Suppressor macrophage treated with lipopolysaccharide for 1 hour (primary cell): ENCODE measurements at regions not wholly inside any gene's neighbourhood (a gene's known extent, or its start where the extent isn't known, plus 50 kb on each side); places are given as distances from the start of the nearest gene placed in this dataset.
"Not testable (repeated sequence)": the region's sequence is repeated elsewhere in the genome, so short reads cannot be mapped to it uniquely, and the experiment has no call there.

Experiments used
- DNase-seq, 3 donors: peaks; one replicate each; pipeline ENCODE4 v3.0.0-alpha.2; 2020 to 2022

DNA sequence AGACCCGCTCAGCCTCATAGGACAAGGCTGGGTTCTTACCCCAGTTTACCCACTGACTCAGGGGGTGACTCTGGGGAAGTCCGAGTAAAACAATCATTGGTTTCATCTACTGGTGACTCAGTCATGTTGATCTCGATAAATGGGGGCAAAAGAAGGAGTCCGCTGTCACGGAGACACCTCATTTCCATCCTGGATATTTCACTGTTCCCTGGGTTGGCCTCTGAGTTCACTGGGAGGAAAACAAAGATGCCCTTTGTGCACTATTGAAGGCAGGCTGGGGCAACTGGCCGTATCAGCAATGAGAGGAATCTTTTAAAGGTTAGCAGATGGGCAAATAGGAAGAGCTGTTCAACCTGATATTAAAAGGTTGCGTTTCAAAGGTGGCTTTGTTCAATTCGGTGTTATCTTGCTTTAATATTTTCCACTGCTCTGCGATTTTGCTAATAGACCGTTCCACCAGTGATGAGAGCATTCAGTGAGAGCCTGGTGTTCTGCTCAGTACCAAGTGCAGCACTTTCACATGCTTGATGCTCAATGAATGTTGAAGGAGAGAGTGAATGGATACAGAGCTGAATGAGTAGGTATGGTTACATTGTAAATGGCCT lies 110.2 kb upstream of the EGFLAM start:
- no peak for DNase-seq

DNA sequence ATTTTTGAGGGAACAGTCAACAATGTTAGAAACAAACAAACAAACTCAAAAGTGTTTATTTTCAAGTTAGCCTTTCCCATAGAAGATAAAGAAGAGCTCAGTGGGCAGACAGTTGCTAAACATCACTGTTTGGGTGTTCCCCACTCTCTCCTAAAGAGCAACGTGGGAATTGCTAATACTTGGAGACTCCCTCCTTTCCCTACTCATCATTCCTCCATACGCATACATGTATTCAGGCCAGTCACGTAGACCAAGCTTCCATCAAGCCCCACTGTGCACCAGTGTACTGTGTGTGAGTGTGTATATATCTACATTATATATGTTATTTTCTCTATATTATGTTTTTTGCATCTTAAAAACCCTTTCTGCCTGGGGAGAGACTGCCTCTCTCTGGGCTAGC lies 115.0 kb upstream of the EGFLAM start:
- no peak for DNase-seq

DNA sequence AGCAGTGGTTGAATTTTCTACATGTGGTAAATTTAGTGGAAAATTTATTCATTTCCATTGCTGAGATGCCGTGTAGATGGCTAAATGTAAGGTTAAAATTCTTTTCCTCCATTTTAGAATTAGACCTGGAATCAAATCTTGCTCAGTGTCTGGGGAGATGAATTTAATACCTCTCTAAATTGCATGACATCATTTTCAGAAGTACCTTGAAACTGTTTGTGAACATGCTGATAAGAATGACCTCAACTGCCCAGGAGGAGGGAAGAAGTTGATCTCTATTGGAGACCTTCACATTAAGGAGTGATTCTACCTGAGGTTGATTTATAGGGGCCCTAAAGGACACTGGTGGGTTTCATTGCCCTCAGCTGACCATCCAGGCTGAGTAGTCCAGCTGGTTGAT lies 116.7 kb upstream of the EGFLAM start:
- DNase-seq: no peak

DNA sequence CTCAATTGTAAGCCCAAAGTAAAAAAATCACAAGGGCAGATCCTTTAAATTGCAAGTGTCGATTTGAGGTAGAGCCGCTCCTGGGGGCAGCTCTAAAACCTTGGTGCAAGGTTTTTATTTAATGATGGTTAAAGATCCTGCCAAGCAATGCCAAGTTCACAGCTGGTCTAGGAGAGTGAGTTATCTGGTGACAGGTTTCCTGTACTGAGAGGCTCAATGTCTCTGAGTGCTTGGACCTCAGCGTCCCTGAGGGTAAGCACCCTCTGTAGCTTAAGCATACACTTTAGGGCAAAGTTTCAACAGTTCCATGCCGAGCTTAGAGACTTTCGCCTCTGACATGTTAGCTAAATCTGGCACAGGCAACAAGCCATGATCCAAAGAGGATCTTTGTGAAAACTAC lies 119.8 kb upstream of the EGFLAM start:
- no peak for DNase-seq

DNA sequence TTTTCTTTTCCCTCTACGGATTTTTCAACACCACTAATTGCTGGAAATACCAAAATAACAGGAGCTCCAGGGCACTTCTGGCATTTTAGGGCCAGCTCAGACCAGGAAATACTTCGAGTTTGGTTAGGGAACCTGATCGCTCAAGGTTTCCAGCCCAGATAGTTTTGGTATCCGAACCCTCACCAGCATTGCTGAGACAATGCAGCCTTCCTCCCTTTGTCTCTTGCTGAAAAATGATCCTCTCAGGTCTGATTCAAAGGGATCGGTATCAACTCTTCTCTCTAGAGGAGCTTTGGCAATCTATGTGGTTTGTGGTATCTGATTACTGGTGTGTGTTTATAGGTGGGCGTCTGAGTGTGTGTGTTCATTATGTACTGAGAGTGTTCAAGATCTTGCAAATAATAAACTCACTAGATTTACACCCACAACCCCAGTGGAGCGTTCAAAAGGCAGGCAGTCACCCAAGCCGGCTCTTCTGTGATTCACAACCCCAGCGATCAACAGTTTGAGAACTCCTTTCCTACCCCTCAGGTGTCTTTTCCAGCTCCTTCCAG lies 122.8 kb upstream of the EGFLAM start:
- DNase-seq: no peak

DNA sequence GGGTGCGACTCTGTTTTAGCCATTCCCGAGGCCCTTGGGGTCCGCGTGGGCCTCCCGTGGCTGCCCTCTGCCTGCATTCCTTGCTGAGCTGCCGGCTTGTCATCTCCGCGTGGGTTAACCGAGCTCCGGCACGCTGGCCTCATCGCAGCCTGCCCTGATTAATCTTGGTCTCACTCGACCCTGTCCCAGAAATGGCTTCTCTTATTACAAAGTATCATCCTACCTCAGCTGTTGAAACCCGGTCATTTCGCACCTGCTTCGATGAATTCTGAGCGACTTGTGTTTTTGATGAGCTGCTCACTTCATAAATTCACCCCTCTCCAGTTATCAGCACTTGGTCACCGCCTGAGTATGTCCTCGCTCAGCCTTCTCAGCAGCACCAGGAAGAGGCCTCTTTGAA lies 123.5 kb upstream of the EGFLAM start:
- no peak for DNase-seq

DNA sequence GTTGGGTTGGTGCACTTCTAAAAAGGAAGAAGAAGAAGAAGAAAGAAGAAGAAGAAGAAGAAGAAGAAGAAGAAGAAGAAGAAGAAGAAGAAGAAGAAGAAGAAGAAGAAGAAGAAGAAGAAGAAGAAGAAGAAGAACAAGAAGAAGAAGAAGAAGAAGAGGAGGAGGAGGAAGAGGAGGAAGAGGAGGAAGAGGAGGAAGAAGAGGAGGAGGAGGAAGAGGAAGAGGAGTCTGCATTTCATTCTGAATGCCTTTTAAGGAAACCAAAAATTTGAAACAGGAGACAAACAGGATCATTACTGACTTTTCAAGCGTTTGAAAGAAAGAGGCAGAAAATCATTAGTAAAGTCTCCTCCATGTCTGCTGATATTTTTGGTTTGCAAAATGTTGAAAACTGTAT lies 124.1 kb upstream of the EGFLAM start:
- not testable (repeated sequence) for DNase-seq

DNA sequence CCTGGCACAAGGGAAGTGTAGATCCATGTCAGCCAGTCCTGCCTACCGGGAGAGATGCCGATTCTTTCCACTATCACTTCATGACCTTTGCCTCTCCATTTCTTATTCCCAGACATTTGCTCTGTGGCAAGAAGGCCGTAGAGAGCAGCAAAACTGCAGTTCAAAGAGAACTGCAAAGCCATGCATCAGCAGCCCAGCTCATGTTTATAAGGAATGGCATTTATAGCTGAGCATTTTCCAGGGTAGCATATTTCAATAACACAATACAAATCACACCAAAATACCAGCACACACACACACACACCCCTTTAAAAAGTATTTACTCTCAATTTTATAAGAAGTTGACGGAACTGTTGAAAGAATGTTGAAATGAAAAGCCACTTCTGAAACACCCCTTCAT lies 126.7 kb upstream of the EGFLAM start:
- DNase-seq: no peak

DNA sequence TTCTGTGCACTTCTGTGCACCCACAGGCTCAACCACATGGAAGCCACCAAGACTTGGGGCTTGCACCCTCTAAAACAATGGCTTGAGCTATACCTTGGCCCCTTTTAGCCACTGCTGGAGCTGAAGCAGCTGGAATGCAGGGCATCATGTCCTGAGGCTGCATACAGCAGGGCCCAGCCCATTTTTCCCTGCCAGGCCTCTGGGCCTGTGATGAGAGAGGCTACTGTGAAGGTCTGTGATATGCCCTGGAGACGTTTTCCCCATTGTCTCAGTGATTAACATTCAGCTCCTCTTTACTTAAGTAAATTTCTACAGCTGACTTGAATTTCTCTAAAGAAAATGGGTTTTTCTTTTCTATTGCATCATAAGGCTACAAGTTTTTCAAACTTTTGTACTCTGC lies 134.0 kb upstream of the EGFLAM start:
- no peak for DNase-seq

DNA sequence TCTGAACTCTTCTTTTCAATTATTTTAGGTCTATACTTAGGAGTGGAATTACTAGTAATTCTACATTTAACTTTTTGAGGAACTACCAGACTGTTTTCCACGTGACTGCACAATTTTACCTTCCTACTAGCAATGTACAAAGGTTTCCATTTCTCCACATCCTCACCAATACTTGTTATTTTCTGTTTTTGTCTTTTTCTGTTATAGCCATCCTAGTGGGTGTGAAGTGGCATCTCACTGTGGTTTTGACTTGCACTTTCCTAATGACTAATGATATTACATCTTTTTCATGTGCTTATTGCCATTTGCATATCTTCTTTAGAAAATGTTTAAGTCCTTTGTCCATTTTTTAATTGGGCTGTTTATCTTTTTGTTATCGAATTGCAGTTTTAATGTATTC lies 136.9 kb upstream of the EGFLAM start:
- no peak for DNase-seq

DNA sequence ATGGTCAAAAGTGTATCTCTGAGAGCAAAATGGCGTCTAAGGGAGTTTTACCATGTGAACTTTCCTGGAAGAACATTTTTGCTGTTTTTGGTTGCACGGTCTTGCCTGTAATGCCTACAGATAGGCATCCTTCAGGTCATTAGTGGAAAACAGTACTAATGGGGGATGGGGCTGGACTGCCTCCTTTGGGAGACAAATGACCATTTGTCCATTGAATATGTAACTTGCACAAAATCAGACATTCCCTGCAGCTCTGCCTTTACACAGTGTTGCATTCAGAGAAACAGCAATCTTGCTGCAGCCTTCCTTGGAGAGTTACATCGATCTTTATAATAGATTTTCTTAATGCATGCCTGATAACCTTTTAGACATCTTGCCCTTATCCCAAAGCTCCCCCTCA lies 138.5 kb upstream of the EGFLAM start:
- no peak for DNase-seq

DNA sequence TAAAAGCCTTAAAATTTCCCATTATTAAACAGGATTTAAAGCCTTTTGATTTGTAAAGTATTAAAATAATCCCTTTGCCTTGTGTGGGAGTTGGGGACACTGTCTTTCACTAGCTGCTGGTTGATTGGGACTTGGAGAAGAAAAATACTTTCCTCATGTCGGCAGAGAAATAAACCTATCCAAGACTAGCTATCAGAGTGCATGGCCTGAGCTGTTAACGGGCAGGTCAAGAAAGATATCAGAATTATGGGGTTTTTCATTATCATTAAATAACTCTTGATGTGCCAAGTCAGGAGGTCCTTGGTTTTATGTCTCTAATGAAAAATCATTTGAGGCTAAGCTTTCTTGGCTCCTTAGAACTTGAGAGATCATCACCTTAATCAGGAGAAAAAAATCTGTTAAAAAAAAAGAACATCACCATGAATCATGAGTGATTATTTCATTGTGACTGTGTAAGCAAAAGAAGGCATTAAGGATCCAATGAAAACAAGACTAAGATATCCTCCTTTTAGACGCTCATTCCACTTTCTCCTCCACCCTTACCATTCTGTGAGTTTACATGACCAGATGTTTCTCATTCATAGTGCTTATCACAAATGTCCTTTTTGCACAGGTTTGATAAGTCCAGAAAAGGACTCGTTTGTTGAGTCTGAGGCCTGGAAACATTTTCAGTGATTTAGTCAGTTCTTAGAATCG lies 140.4 kb upstream of the EGFLAM start:
- no peak for DNase-seq

DNA sequence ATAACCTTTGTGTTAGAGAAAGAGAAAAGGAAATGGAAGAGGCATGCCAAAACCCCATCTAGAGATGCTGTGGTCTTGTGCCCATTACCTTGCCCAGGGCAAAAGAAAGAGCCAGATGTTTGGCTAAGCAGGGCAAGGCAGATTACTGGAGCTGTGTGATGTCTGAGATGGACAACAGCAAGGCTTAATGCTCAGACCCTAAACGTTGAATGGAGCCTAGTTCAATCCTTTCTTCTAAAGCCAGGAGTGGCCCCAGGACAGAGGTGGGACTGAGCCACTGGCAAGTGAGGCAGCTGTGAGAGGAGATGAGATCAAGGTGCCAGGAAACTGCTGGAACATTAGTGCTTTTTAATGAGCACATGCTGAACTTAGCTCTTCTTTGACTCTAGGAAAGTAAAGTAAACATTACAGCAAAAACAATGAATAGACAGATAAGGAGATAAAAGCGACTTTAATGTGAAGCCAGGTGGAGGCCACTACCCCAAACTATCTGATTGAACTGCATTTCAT lies 143.0 kb upstream of the EGFLAM start:
- no peak for DNase-seq

DNA sequence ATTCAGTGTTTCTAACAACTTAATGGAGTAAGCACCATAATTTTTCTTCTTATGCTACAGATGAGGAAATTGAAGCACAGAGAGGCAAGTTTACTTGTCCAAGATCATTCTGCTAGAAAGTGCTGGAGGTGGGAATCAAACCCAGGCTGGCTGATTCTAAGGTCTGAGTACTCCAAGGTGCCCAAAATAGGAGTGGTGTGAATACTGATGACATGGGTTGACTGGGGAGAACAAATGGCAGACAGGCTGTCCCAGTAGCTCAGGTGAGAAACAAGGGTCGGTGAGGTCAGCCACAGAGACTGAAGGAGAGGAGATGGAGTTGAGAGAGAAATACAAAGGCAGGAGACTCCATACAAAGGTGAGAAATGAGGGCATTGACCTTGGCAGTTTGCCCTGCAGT lies 144.5 kb upstream of the EGFLAM start:
- DNase-seq: no peak

DNA sequence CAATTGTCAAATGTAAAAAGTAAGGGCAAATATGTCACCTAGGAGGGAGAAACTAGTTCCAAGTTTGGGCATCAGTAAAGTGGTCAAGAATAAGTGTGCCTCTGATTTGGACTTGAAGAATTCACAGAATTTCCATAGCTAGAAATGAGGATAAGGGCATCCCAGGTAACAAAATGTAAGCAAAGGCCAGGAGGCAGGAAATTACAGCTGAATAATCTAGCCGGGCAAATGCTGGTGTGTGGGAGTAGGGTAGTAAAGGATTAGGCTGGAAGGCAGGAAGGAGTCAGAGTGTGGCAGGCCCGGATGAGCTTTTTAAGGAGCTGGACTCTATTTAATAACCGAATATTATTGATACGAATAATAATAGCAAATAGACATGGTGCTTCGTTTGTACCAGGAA lies 144.9 kb upstream of the EGFLAM start:
- DNase-seq: no peak

DNA sequence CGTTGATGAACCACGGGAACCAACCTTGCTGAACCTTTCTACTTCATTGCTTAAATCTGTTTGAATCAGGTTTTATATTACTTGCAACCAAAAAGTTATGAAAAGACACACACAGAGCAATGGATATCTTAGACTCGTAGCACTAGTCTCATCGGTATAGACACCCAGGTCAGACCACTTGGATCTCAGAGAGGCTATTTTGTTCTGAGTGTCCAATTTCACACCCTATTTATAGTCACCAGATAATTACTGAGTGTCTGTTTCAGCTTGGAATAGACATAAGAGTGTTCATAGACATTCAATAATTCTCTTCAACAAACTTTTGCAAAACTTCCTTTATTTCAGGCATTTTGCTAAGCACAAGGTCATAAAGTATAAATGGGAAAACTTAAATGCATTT lies 145.4 kb upstream of the EGFLAM start:
- no peak for DNase-seq

DNA sequence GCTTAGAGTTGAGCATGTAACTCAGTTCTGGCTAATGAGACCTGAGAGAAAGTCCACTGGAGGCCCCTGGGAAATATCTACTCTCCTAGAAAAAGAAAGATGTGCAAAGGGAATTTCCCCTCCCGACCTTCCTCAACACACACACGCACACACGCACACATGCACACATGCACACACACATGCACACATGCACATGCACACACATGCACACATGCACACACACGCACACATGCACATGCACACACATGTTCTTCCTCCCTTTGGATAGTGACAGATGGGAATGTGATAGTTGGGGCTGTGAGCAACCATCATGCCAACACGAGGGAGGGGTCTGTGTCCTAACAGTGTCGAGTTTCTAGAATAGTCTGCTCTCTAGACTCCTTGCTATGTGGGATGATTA lies 148.2 kb upstream of the EGFLAM start:
- DNase-seq: no peak

DNA sequence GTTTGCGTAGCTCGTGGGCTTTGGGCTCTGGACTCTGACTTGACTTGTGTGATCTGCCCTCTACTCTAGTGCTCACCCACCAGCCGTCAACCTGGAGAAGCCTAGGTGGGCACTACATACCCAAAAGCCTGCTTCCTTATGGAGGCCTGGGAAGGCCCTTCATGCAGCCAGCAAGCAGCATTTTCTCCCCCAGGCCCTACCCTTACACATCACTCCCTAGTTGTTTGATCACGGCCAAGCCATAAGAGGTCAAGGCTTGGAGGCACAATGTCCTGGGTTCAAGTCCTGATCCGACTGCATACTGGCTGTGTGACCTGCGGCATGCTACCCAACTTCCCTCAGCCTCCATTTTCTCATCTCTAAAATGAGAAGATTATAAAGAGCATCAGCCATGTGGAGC lies 151.3 kb upstream of the EGFLAM start:
- no peak for DNase-seq

DNA sequence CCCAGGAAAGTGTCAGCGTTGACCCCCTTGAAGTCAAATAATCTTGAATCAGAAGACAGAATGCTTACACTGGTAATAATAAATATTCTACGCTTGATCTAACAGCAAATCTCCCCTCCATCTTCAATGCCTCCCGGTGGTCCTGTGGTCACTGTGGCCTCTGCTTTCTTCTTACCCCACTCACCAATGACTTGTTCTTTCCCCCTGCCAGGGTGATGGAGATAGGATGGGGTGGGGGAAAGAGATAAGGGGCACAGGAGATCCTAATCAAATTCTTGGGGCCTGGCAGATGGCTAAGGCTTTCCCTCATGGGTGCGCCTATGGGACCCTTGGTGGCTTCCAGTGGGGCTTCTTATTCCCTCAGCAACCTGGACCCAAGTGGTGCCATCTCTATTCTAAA lies 152.6 kb upstream of the EGFLAM start:
- DNase-seq: no peak

DNA sequence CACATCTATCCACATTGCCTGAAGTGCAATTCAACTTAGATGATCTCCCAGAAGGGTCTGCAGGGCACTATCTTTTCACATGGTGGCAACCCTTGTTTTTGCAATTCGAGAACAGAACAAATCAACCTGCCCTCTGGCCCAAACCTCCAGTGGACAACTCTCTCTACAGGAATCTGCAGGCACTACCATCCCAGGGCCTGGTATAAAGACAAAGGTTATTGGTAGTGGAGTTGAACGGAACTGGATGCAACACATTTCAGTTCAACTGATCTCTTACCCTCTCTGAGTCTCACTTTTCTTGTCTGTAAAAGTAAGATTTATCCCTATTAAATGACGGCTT lies 153.2 kb upstream of the EGFLAM start:
- no peak for DNase-seq

DNA sequence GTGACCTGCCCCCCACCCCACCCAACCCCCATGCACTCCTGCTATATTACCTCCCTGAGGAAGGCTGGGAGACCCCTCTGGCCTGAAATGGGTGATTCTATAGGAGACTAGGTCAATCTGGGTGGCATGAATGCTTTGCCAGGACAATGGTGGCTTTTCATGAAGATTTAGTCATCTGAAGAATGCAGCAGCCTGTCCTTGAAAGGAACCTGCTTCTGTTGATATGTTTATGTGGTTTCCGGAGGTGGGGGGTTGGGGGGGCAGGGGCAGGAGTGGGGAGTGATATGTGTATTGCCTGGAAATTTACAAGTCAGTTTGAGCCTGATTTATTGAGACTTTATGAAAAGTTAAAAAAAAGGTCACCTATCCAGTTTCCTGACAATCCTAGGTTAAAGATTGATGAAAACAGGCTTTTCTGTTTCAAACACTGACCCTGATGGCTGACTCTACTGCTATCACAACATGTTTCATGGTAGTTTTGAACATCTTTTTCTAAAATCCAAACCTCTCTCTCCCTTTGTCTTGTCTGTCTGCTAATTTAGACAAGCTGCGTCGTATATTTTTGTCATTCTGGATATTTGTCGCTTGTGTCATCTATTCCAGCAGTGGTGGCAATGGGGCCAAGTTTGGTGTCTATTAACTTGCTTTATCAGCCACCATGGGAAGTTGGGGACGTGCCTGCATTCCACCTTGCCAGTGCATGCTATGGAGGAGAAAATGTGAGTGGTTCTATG lies 153.7 kb upstream of the EGFLAM start:
- DNase-seq: no peak

DNA sequence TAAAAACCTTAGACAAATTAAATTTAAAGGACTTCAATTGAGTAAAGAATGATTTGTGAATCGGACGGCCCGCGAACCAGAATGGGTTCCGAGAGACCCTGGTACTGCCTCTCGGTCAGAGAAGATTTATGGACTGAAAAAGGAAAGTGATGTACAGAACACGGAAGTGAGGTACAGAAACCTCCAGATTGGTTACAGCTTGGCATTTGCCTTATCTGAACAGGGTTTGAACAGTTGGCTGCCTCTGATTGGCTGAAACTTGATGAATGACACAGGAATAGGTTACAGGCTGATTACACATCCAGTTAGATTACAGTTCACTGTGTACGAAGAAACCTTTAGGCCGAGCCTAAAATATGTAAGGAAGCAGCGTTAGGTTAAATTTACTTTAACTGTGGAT lies 156.5 kb upstream of the EGFLAM start:
- DNase-seq: no peak

DNA sequence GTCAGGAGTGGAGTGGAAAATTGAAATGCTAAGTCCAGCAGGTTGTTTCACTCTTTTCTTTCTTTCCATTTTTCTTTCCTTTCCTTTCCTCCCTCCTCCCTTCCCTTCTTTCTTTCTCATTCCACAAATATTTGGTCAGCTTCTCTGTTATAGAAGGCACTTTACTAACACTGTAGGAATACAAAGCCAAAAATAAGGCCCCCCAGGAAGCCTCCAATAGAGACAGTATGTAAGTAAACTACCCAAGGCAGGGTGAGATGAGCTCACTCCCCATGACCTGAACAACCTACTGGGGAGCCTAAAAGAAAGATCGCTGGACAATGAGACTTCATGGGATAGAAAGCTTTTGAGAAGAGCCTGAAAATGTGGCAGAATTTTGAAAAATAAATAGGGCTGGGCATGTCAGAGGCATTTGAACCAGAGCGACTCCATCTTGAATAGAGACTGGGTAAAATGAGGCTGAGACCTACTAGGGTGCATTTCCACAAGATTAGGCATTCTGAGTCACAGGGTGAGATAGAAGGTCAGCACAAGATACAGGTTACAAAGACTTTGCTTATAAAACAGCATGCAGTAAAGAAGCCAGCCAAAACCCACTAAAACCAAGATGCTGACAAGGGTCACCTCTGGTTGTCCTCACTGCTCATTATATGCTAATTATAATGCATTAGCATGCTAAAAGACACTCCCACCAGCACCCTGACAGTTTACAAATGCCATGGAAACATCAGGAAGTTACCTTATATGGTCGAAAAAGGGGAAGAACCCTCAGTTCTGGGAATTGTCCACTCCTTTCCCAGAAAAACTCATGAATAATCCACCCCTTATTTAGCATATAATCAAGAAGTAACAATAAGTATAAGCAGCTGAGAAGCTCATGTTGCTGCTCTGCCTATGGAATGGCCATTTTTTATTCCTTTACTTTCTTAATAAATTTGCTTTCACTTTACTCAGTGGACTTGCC lies 158.9 kb upstream of the EGFLAM start:
- DNase-seq: no peak
